Stimulated activated effector memory CD8-positive, alpha-beta T cell treated with anti-CD3 and anti-CD28 coated beads, Interleukin-12 subunit alpha, Interleukin-12 subunit beta, amount 100 ng/mL, for 72 hours (primary cell): ENCODE measurements at regions not wholly inside any gene's neighbourhood (a gene's known extent, or its start where the extent isn't known, plus 50 kb on each side); places are given as distances from the start of the nearest gene placed in this dataset.

Experiments used
- ATAC-seq: fragments of 150-1000 bp; cut with Tn5 transposase; 2 replicates; pipeline ENCODE4 v1.10.0; 2021
- DNase-seq, 2 donors: peaks; one replicate each; pipeline ENCODE4 v3.0.0; 2021 to 2022; ENCODE audit warnings: low spot score in 2 of 2
- H3K27ac Mint-ChIP-seq: one replicate; pipeline ENCODE4 v1.8.0; 2022; ENCODE audit warnings: mild to moderate bottlenecking, mixed read lengths
- H3K36me3 Mint-ChIP-seq: one replicate; pipeline ENCODE4 v1.8.0; 2022; ENCODE audit warnings: mild to moderate bottlenecking, mixed read lengths
- H3K4me1 Mint-ChIP-seq: one replicate; pipeline ENCODE4 v1.8.0; 2022; ENCODE audit warnings: mixed read lengths
- H3K4me3 Mint-ChIP-seq: one replicate; pipeline ENCODE4 v1.8.0; 2022; ENCODE audit warnings: mild to moderate bottlenecking, mixed read lengths
- H3K9me3 Mint-ChIP-seq: one replicate; pipeline ENCODE4 v1.8.0; 2022; ENCODE audit warnings: mixed read lengths

- Mint-ChIP-seq H3K4me3 (no peak overlapping the region), H3K36me3 (no peaks in the 10 kb centered on the region), H3K27ac (no peak overlapping the region), H3K9me3 (peaks cover 13% of the 10 kb centered on the region), H3K4me1 (no peaks in the 10 kb centered on the region)
- no peak for DNase-seq
- no peak for ATAC-seq
Measured at GRCh38 chr16:76766538-76766937, 424.5 kb upstream of the MON1B start.

- Mint-ChIP-seq H3K9me3 (peaks cover 11% of the 10 kb centered on the region), H3K27ac (no peak overlapping the region), H3K4me1 (no peaks in the 10 kb centered on the region), H3K36me3 (no peaks in the 10 kb centered on the region), H3K4me3 (no peak overlapping the region)
- no peak for ATAC-seq
- DNase-seq, result no peak
Measured at GRCh38 chr16:76768316-76768715, 422.7 kb upstream of the MON1B start.

- no peak overlapping the region for H3K4me3 Mint-ChIP-seq
- H3K27ac Mint-ChIP-seq, result no peak overlapping the region
- no peak for ATAC-seq
- H3K36me3 Mint-ChIP-seq, result no peaks in the 10 kb centered on the region
- H3K4me1 Mint-ChIP-seq, result no peaks in the 10 kb centered on the region
- no peak for DNase-seq
- peaks cover 12% of the 10 kb centered on the region for H3K9me3 Mint-ChIP-seq
Measured at GRCh38 chr16:76768948-76769347, 422.0 kb upstream of the MON1B start.

GRCh38 chr16:76771216-76771615 is 419.8 kb upstream of the MON1B start:
- Mint-ChIP-seq H3K9me3 (peaks cover 10% of the 10 kb centered on the region), H3K4me1 (no peaks in the 10 kb centered on the region), H3K27ac (no peak overlapping the region), H3K4me3 (no peak overlapping the region), H3K36me3 (no peaks in the 10 kb centered on the region)
- DNase-seq, result no peak
- ATAC-seq, result no peak

GRCh38 chr16:76777721-76778465 is 413.1 kb upstream of the MON1B start:
- H3K9me3 Mint-ChIP-seq, result peaks cover 15% of the 10 kb centered on the region
- no peak for ATAC-seq
- H3K4me1 Mint-ChIP-seq, result no peaks in the 10 kb centered on the region
- no peak for DNase-seq
- H3K27ac Mint-ChIP-seq, result no peak overlapping the region
- H3K4me3 Mint-ChIP-seq, result no peak overlapping the region
- no peaks in the 10 kb centered on the region for H3K36me3 Mint-ChIP-seq

GRCh38 chr16:76780556-76780955 is 410.4 kb upstream of the MON1B start:
- DNase-seq (no peak), ATAC-seq (no peak)
- Mint-ChIP-seq H3K36me3 (no peaks in the 10 kb centered on the region), H3K4me3 (no peak overlapping the region), H3K9me3 (peaks cover 16% of the 10 kb centered on the region), H3K4me1 (no peaks in the 10 kb centered on the region), H3K27ac (no peak overlapping the region)

- Mint-ChIP-seq H3K36me3 (no peaks in the 10 kb centered on the region), H3K27ac (no peak overlapping the region), H3K4me3 (no peak overlapping the region), H3K4me1 (no peaks in the 10 kb centered on the region), H3K9me3 (peaks cover 21% of the 10 kb centered on the region)
- ATAC-seq (no peak), DNase-seq (no peak)
Measured at GRCh38 chr16:76784530-76784929, 406.5 kb upstream of the MON1B start.

- H3K4me3 Mint-ChIP-seq, result no peak overlapping the region
- no peaks in the 10 kb centered on the region for H3K36me3 Mint-ChIP-seq
- no peak for DNase-seq
- H3K9me3 Mint-ChIP-seq, result peaks cover 19% of the 10 kb centered on the region
- H3K27ac Mint-ChIP-seq, result no peak overlapping the region
- no peaks in the 10 kb centered on the region for H3K4me1 Mint-ChIP-seq
- no peak for ATAC-seq
Measured at GRCh38 chr16:76787394-76787793, 403.6 kb upstream of the MON1B start.

- H3K4me1 Mint-ChIP-seq, result no peaks in the 10 kb centered on the region
- no peaks in the 10 kb centered on the region for H3K36me3 Mint-ChIP-seq
- no peak for ATAC-seq
- H3K9me3 Mint-ChIP-seq, result peaks cover 19% of the 10 kb centered on the region
- H3K27ac Mint-ChIP-seq, result no peak overlapping the region
- no peak for DNase-seq
- no peak overlapping the region for H3K4me3 Mint-ChIP-seq
Measured at GRCh38 chr16:76791151-76791550, 399.8 kb upstream of the MON1B start.

- no peak overlapping the region for H3K27ac Mint-ChIP-seq
- H3K9me3 Mint-ChIP-seq, result peaks cover 10% of the 10 kb centered on the region
- ATAC-seq (no peak), DNase-seq (no peak)
- no peaks in the 10 kb centered on the region for H3K36me3 Mint-ChIP-seq
- H3K4me1 Mint-ChIP-seq, result no peaks in the 10 kb centered on the region
- H3K4me3 Mint-ChIP-seq, result no peak overlapping the region
Measured at GRCh38 chr16:76796416-76796815, 394.6 kb upstream of the MON1B start.

GRCh38 chr16:76796978-76797377 is 394.0 kb upstream of the MON1B start:
- DNase-seq, result no peak
- no peak for ATAC-seq
- Mint-ChIP-seq H3K27ac (no peak overlapping the region), H3K4me1 (no peaks in the 10 kb centered on the region), H3K4me3 (no peak overlapping the region), H3K9me3 (peaks cover 10% of the 10 kb centered on the region), H3K36me3 (no peaks in the 10 kb centered on the region)

- DNase-seq, result no peak
Measured at GRCh38 chr16:76797457-76797856, 393.5 kb upstream of the MON1B start.

GRCh38 chr16:76800196-76800595 is 390.8 kb upstream of the MON1B start:
- H3K9me3 Mint-ChIP-seq, result peaks cover 16% of the 10 kb centered on the region
- ATAC-seq (no peak), DNase-seq (no peak)
- H3K4me3 Mint-ChIP-seq, result no peak overlapping the region
- H3K27ac Mint-ChIP-seq, result no peak overlapping the region
- no peaks in the 10 kb centered on the region for H3K4me1 Mint-ChIP-seq
- no peaks in the 10 kb centered on the region for H3K36me3 Mint-ChIP-seq

More at GRCh38 chr16:76797457-76797856, 393.5 kb upstream of the MON1B start:
- Mint-ChIP-seq H3K4me3 (no peak overlapping the region), H3K27ac (no peak overlapping the region), H3K36me3 (no peaks in the 10 kb centered on the region), H3K9me3 (peaks cover 10% of the 10 kb centered on the region), H3K4me1 (no peaks in the 10 kb centered on the region)
- no peak for ATAC-seq

GRCh38 chr16:76801357-76801756 is 389.6 kb upstream of the MON1B start:
- DNase-seq, result no peak

GRCh38 chr16:76816475-76816874 is 374.5 kb upstream of the MON1B start:
- DNase-seq (no peak), ATAC-seq (no peak)
- Mint-ChIP-seq H3K27ac (no peak overlapping the region), H3K4me1 (no peaks in the 10 kb centered on the region), H3K4me3 (no peak overlapping the region), H3K9me3 (peaks cover 21% of the 10 kb centered on the region), H3K36me3 (no peaks in the 10 kb centered on the region)

More at GRCh38 chr16:76801357-76801756, 389.6 kb upstream of the MON1B start:
- peaks cover 11% of the 10 kb centered on the region for H3K9me3 Mint-ChIP-seq
- no peak overlapping the region for H3K27ac Mint-ChIP-seq
- no peak for ATAC-seq
- no peaks in the 10 kb centered on the region for H3K36me3 Mint-ChIP-seq
- no peak overlapping the region for H3K4me3 Mint-ChIP-seq
- no peaks in the 10 kb centered on the region for H3K4me1 Mint-ChIP-seq

GRCh38 chr16:76818606-76819181 is 372.3 kb upstream of the MON1B start:
- Mint-ChIP-seq H3K9me3 (peaks cover 23% of the 10 kb centered on the region), H3K4me1 (no peaks in the 10 kb centered on the region)
- no peak for DNase-seq

More at GRCh38 chr16:76818606-76819181, 372.3 kb upstream of the MON1B start:
- Mint-ChIP-seq H3K36me3 (no peaks in the 10 kb centered on the region), H3K27ac (no peak overlapping the region), H3K4me3 (no peak overlapping the region)
- ATAC-seq, result no peak
